Thyroid gland (tissue), 4 donors: ENCODE measurements at regions not wholly inside any gene's neighbourhood (a gene's known extent, or its start where the extent isn't known, plus 50 kb on each side); places are given as distances from the start of the nearest gene placed in this dataset.

Source experiments
- CTCF ChIP-seq, 6 experiments: fragments of 200-600 bp in 3 of 6; fragments of 450-650 bp in 3 of 6; sonication (generic) in 3 of 6; IDR thresholded peaks; one replicate each; pipeline ENCODE4 v1.5.1; 2016 to 2019; ENCODE audit warnings: antibody characterized with exemption in 6 of 6, mild to moderate bottlenecking in 2 of 6, inconsistent platforms in 1 of 6, moderate library complexity in 1 of 6
- POLR2A ChIP-seq, 2 donors: fragments of 450-650 bp; IDR thresholded peaks; one replicate each; pipeline ENCODE4 v1.6.1; 2017; ENCODE audit warnings: antibody characterized with exemption in 2 of 2, mild to moderate bottlenecking in 2 of 2, moderate library complexity in 1 of 2

- TF ChIP-seq CTCF (IDR thresholded peaks at IDR 0.05): no peak
- TF ChIP-seq POLR2A (IDR thresholded peaks at IDR 0.05): no peak
These were observed 249.2 kb downstream of the BTG1 start for GRCh38 chr12:91896286-91897024.
